OCI-LY1 (cell line): ENCODE measurements at regions not wholly inside any gene's neighbourhood (a gene's known extent, or its start where the extent isn't known, plus 50 kb on each side); places are given as distances from the start of the nearest gene placed in this dataset.

Experiments
- EZH2 ChIP-seq: fragments of 200-600 bp; sonication (generic), shearing (Covaris generic); IDR thresholded peaks from 2 replicates; pipeline ENCODE4 v1.8.0; 2017; ENCODE audit warnings: borderline replicate concordance, mixed run types, mild to moderate bottlenecking, antibody characterized with exemption, low read length, moderate library complexity, mixed read lengths
- TF ChIP-seq, protein P1 (sequence below): fragments of 200-600 bp; sonication (generic), shearing (Covaris generic); IDR thresholded peaks from 2 replicates; pipeline ENCODE4 v1.5.1; 2017; ENCODE audit warnings: mild to moderate bottlenecking, antibody characterized with exemption, low read length, moderate library complexity, mixed read lengths

- TF ChIP-seq, protein P1, sequence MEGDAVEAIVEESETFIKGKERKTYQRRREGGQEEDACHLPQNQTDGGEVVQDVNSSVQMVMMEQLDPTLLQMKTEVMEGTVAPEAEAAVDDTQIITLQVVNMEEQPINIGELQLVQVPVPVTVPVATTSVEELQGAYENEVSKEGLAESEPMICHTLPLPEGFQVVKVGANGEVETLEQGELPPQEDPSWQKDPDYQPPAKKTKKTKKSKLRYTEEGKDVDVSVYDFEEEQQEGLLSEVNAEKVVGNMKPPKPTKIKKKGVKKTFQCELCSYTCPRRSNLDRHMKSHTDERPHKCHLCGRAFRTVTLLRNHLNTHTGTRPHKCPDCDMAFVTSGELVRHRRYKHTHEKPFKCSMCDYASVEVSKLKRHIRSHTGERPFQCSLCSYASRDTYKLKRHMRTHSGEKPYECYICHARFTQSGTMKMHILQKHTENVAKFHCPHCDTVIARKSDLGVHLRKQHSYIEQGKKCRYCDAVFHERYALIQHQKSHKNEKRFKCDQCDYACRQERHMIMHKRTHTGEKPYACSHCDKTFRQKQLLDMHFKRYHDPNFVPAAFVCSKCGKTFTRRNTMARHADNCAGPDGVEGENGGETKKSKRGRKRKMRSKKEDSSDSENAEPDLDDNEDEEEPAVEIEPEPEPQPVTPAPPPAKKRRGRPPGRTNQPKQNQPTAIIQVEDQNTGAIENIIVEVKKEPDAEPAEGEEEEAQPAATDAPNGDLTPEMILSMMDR, result no peak
- TF ChIP-seq EZH2, result no peak
Measured at GRCh38 chr15:97653896-97654295, 306.6 kb upstream of the ARRDC4 start.
